ENCODE measurements at regions not wholly inside any gene's neighbourhood (a gene's known extent, or its start where the extent isn't known, plus 50 kb on each side); places are given as distances from the start of the nearest gene placed in this dataset.
A peak's percentile ranks its signal among the peaks of the same experiment; 100 is the strongest.

GRCh38 chr5:67494186-67494855 lies 297.7 kb upstream of the CD180 start:
- no peak for ATAC-seq
- no peak for TF ChIP-seq ZFP30 (CRISPR knock-in tag; IDR thresholded peaks at IDR 0.05)
- TF ChIP-seq PPARA (CRISPR knock-in tag; IDR thresholded peaks at IDR 0.05; ENCODE audit: borderline replicate concordance): no peak
- TF ChIP-seq CSRNP3 (CRISPR knock-in tag; IDR thresholded peaks at IDR 0.05): no peak
- no peak for TF ChIP-seq ISL1 (CRISPR knock-in tag; IDR thresholded peaks at IDR 0.05)
- TF ChIP-seq CSDC2 (CRISPR knock-in tag; IDR thresholded peaks at IDR 0.05): no peak
- no peak for TF ChIP-seq POU6F1 (CRISPR knock-in tag; IDR thresholded peaks at IDR 0.05; ENCODE audit: borderline replicate concordance, low read depth)
- TF ChIP-seq BACH2 (CRISPR knock-in tag; IDR thresholded peaks at IDR 0.05; ENCODE audit: borderline replicate concordance): no peak
- TF ChIP-seq SNAI2 (CRISPR knock-in tag; IDR thresholded peaks at IDR 0.05): no peak
- TF ChIP-seq CREB5 (CRISPR knock-in tag; IDR thresholded peaks at IDR 0.05; ENCODE audit: low read depth): no peak
- TF ChIP-seq ZNF565 (CRISPR knock-in tag; conservative IDR thresholded peaks at IDR 0.05; ENCODE audit: low read depth): no peak
- TF ChIP-seq OSR1 (CRISPR knock-in tag; IDR thresholded peaks at IDR 0.05): no peak
- TF ChIP-seq PATZ1 (CRISPR knock-in tag; IDR thresholded peaks at IDR 0.05; ENCODE audit: borderline replicate concordance): no peak
- no peak for TF ChIP-seq ZNF70 (CRISPR knock-in tag; IDR thresholded peaks at IDR 0.05)
- no peak for TF ChIP-seq TOX (CRISPR knock-in tag; IDR thresholded peaks at IDR 0.05; ENCODE audit: borderline replicate concordance)

- ATAC-seq: peak; percentile 79
These were observed 297.1 kb upstream of the CD180 start for GRCh38 chr5:67493676-67494075.

More at GRCh38 chr5:67493676-67494075, 297.1 kb upstream of the CD180 start:
- TF ChIP-seq TSHZ2 (CRISPR knock-in tag; IDR thresholded peaks at IDR 0.05) (no peak), CSRNP3 (CRISPR knock-in tag; IDR thresholded peaks at IDR 0.05) (no peak), ZNF8 (CRISPR knock-in tag; IDR thresholded peaks at IDR 0.05) (peak; percentile 22; the same call in 1 of the 2 replicates), TCF4 (CRISPR knock-in tag; IDR thresholded peaks at IDR 0.05; ENCODE audit: borderline replicate concordance) (no peak)

All from SK-N-SH treated with all-trans-retinoic acid at 6 μM for 48 hours (cell line).